ENCODE measurements at regions not wholly inside any gene's neighbourhood (a gene's known extent, or its start where the extent isn't known, plus 50 kb on each side); places are given as distances from the start of the nearest gene placed in this dataset.

DNA sequence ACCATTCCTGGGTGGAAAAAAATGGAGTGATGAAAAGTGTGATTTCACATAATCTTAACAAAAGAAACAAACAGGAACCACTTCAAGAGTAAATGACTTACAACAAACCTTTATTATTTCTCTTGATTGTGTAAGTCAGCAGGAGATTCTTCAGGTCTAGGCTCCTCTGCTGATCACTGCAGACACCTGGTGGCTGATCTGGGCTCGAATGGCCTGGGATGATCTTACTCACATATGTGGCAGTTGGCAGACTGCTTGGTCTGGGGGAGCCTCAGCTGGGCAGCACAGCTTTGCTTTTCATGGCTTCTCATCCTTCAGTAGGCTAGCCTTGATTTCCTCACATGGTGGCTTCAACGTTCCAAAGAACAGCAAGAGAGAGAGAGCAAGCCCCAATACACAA, 215.4 kb upstream of the PRICKLE1 start:
- TF ChIP-seq CTCF (conservative IDR thresholded peaks at IDR 0.05) = peak; percentile 39; the same call in 2 of the 3 replicates

More for the DNA sequence above, 215.4 kb upstream of the PRICKLE1 start:
- no CpG with 5 or more reads among the region's 2 CpGs for WGBS (ENCODE audit: extremely low coverage, insufficient read length, low lambda C conversion rate)
- Mint-ChIP-seq H3K27ac (no peak overlapping the region), H3K9me3 (peaks cover 0 to 2% of the 10 kb centered on the region in 2 experiments; a peak in 1 of 5 replicates), H3K27me3 (ENCODE audit: low read depth) (no peaks in the 10 kb centered on the region), H3K4me1 (peaks cover 34 to 40% of the 10 kb centered on the region in 2 experiments), H3K4me3 (no peak overlapping the region), H3K36me3 (ENCODE audit: insufficient read depth in 1 of 3, low read depth in 3 of 3) (peaks cover 0 to 4% (median 0%) of the 10 kb centered on the region in 3 experiments; a peak in 2 of 7 replicates)
- Histone ChIP-seq H4K5ac (ENCODE audit: insufficient read length, low read depth, low read length) (no peak overlapping the region), H3K79me1 (ENCODE audit: insufficient read depth, low read depth, low read length, poor library complexity, severe bottlenecking) (no peaks in the 10 kb centered on the region), H3K4me1 (ENCODE audit: insufficient read depth, low read length) (peaks cover 11% of the 10 kb centered on the region), H3K56ac (ENCODE audit: insufficient read length, low read depth, low read length) (no peak overlapping the region), H3K4ac (ENCODE audit: low read depth, low read length) (no peak overlapping the region), H3K23ac (ENCODE audit: insufficient read length, low read depth, low read length) (no peak overlapping the region), H2AFZ (ENCODE audit: low read length) (no peak overlapping the region), H3K23me2 (ENCODE audit: insufficient read length, low read depth, low read length, poor library complexity, severe bottlenecking) (no peaks in the 10 kb centered on the region), H3K18ac (ENCODE audit: insufficient read length, low read depth, low read length) (no peak overlapping the region), H2BK120ac (ENCODE audit: low read depth, low read length, poor library complexity, severe bottlenecking) (no peak overlapping the region), H4K8ac (replicated peaks; ENCODE audit: insufficient read length, low read depth, low read length) (no peak overlapping the region), H3K9ac (ENCODE audit: extremely low read depth, insufficient read length, low read length) (no peak overlapping the region), H2BK5ac (ENCODE audit: insufficient read length, low read length) (no peak overlapping the region), H3K27me3 (ENCODE audit: insufficient read depth, low read length) (no peaks in the 10 kb centered on the region), H3K4me2 (ENCODE audit: insufficient read depth, insufficient read length, low read length) (no peak overlapping the region), H3K14ac (ENCODE audit: insufficient read depth, low read length) (no peak overlapping the region), H2AK5ac (ENCODE audit: insufficient read length, low read length) (no peak overlapping the region), H2BK15ac (ENCODE audit: low read depth, low read length) (no peak overlapping the region), H3K27ac (ENCODE audit: insufficient read length, low read depth, low read length) (no peak overlapping the region), H4K20me1 (ENCODE audit: control insufficient read depth, insufficient read depth, insufficient read length) (no peaks in the 10 kb centered on the region), H4K91ac (ENCODE audit: insufficient read length, low read depth, low read length) (no peak overlapping the region), H3K9me3 (ENCODE audit: control insufficient read depth, low read depth, low read length) (no peaks in the 10 kb centered on the region), H2BK20ac (ENCODE audit: low read depth, low read length, poor library complexity, severe bottlenecking) (no peak overlapping the region), H2BK12ac (ENCODE audit: insufficient read length, low read depth, low read length) (no peak overlapping the region), H3T11ph (ENCODE audit: low read length) (no peak overlapping the region), H3K79me2 (ENCODE audit: insufficient read depth, low read length) (no peaks in the 10 kb centered on the region)
- peak; percentile 49 for DNase-seq
